Epidermal melanocyte (primary cell): ENCODE measurements at regions not wholly inside any gene's neighbourhood (a gene's known extent, or its start where the extent isn't known, plus 50 kb on each side); places are given as distances from the start of the nearest gene placed in this dataset.

Experiments
- DNase-seq: peaks from one replicate; pipeline ENCODE4 v3.0.0; 2011; ENCODE audit warnings: low spot score; ENCODE audit not compliant: insufficient read length

DNA sequence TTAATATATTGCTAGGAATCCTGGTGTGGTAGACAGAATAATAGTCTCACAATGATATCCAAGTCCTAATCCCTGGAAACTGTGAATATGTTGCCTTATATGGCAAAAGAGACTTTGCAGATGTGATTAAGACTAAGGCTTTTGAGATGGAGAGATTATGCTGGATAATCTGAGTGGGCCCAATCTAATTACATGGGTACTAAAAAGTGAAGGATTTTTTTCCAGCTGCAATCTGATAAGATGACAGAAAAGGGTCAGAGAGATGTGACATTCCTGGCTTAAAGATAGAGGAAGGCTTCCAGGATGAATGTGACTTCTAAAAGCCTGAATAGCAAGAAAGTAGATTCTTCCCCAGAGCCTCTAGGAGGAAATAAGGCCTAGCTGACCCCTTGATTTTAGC, 80.7 kb upstream of the MPDZ start:
- DNase-seq: no peak

DNA sequence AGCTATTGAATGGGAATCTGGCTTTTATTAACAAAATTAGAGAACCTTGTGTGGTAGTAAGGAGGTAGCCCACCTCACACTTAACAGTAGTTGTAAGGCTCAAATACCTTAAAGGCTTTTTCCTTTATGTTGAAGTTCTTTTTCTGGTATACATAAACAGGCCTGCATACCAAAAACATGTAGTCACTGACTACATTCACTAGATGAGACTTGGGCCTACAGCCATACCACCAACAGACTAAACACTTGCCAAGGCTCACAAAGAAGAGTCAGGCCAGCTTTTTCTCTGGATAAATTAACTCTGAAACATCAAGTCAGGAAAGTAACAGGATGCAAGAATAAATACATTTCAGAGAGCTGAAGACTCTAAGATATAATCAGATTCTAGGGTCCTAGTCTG, 78.6 kb upstream of the MPDZ start:
- DNase-seq: no peak

DNA sequence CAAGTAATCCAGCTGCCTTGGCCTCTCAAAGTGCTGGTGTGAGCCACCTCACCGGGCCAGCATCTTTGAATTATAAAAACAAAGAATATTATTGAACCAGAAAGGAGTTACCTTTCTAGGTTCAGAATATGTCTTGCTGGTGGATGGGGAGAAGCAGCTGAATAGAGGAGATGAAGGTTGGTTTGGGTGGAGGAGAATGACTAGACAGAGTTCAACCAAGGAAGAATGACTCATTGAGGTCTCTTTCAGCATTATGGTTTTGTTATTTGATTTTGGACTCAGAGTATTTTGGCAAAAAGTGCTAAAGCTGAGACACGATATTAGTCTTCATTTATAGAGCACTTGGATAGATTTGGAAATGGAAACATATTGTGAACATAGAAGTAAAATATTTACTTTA, 75.2 kb upstream of the MPDZ start:
- no peak for DNase-seq

DNA sequence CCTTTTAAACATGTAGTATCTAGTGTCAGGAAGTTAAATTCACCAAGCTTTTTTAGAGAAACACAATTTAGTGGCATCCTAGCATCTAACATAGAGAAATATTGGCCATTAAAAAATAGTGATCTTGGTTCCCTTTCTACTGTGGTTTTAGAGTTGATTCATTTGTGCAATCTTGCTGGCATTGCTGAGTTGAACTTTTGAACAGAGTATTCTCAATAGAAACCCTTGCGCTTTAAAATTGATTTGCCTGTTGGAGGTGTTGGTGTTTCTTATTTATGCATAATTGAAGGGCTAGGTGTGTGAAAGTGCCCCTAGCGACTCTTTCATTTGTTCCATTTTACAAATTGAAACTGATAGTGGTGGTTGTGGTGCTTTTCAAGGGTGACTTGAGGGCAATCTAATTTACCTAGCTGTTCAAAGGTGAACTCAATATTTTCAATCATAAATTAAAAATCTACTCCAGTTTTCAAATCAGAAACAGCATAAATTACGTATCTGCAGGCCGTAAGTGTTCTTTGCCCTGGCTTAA, 73.0 kb upstream of the MPDZ start:
- no peak for DNase-seq

DNA sequence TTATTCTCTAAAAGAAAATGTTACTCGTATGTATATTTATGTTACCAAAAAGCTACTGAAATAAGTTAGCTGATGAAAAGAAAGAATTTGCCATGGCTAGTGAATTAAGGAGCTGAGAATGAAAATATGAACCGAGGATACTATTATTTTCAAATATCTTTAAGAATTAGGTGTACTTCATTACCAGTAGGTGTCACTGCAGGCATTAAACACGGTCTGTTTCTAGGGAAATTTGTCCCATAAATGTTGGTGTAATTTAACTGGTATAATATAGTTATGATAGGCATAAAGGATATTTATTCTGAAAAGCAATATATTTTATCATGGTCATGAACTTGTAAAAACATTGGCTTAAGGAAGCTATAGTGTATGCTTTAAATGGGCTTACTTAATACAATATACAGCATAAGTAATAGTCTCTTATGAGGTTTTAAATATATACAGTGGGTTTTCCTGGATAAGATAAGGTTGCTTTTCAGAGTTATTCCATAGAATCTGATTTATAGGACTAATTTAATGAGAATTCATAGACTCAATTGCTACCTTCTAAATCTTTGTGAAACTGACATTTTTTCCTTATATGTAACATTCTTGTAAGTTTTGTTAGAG, 72.4 kb upstream of the MPDZ start:
- DNase-seq: peak; percentile 43

DNA sequence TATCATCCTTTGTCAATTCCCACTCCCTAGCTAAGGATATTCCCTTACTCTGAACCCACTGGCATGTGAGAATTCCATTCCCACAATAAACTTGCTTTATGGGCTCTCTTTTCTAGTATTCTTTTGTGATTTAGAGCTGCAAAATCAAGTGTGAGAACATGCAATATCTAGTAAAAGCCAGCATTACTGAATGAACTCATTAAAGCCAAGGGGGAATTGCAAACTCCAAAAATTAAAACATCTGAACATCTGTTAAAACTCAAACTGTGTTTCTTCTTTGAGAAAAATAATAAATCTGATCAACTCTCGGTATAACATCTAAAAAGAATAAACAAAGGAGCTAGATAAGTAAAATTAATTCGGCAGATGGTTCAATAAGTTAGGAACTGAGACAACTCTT, 53.1 kb upstream of the MPDZ start:
- DNase-seq: no peak

DNA sequence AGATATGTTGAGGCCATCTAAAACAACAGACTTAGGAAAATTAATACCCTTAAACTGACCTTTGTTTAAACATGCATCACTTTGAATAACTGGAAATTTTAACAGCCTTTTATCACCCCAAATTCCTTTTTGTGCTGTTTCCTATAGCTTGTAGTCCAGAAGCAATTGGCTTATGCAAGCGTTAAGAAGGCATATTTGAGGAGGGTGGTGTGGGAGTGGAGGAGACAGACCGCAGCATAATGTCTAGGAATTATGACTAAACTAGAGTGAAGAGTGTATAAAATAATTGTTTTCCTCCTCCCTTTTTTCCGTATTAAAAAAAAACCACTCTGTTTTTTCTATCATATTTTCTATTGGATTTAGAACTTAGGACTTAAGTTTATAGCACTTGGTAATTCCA, 51.8 kb upstream of the MPDZ start:
- DNase-seq: no peak

DNA sequence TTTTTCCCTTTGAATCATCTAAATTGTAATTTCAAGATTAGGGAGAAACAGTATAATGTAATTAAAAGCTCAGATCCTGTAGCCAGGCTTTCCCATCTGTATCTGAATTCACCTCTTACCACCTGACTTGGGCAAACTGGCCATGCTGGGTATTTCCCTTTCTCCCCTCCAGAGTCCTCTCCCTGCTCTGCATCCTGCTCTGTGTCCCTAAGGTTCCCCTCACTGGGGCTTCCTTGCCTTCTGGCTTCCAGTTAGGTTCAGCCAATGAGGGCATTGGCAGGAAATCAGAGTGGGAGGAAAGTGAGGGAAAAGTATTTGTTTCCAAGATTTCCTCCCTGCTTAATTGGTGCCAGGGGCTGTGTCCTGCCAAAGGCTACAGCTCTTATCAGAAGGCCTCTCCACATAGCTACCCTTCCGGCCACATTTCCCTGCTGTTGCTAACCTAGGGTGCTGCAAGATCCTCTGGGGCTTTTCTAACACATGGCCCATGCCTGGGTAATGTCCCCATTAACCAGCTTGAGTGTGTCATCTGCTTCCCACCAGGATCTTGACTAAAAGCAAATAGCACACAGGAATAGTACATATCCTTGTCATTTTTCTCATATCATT, 51.0 kb upstream of the MPDZ start:
- DNase-seq: no peak
